A549 (cell line): ENCODE measurements at regions not wholly inside any gene's neighbourhood (a gene's known extent, or its start where the extent isn't known, plus 50 kb on each side); places are given as distances from the start of the nearest gene placed in this dataset.

Experiments
- ATAC-seq, 2 experiments: fragments of 200-7000 bp in 1 of 2; fragments of >200 bp in 1 of 2; cut with Nextera tagmentation in 1 of 2; cut with Tn5 transposase in 1 of 2; 3 replicates each; pipeline versions ENCODE4 v1.8.0 to v1.9.1; 2018 to 2020; ENCODE audit warnings: mild to moderate bottlenecking in 1 of 2, moderate library complexity in 1 of 2
- CTCF ChIA-PET: fragments of 300-600 bp; sonication (Branson Sonifier 250); formaldehyde crosslinking; extraction: SDS; loops from one replicate; lab custom pipeline; 2021; ENCODE audit warnings: antibody characterized with exemption, inconsistent platforms; lab: Yijun Ruan, JAX
- POLR2A ChIA-PET: fragments of 350-600 bp; formaldehyde crosslinking; extraction: SDS; loops from one replicate; lab custom pipeline; 2021; ENCODE audit warnings: antibody characterized with exemption, inconsistent platforms; lab: Yijun Ruan, JAX
- DNase-seq, 2 experiments: peaks; one replicate each; pipeline versions ENCODE4 v3.0.0 to v3.0.0-alpha.2; 2011 to 2016; ENCODE audit warnings: low read depth in 1 of 2, low spot score in 1 of 2
- FAIRE-seq: peaks from 2 replicates; lab custom pipeline; 2011; peaks lifted over from hg19 to GRCh38; lab: Jason Lieb, UNC
- H3K27ac ChIP-seq, 2 experiments: fragments of >200 bp; sonication (Bioruptor Twin); formaldehyde crosslinking; 3 replicates each; pipeline ENCODE4 v1.5.1; 2016 to 2017
- H3K4me1 ChIP-seq: fragments of >200 bp; sonication (Bioruptor Twin); formaldehyde crosslinking; 3 replicates; pipeline ENCODE4 v1.6.1; 2016
- H3K4me2 ChIP-seq: fragments of >200 bp; sonication (Bioruptor Twin); formaldehyde crosslinking; 3 replicates; pipeline ENCODE4 v1.6.1; 2016
- H3K4me3 ChIP-seq: fragments of >200 bp; sonication (Bioruptor Twin); formaldehyde crosslinking; 3 replicates; pipeline ENCODE4 v1.5.1; 2016
- H3K9me3 ChIP-seq: fragments of >200 bp; sonication (Bioruptor Twin); formaldehyde crosslinking; 3 replicates; pipeline ENCODE4 v1.6.1; 2016
- BHLHE40 ChIP-seq: IDR thresholded peaks from 2 replicates; pipeline ENCODE4 v1.6.1; 2012; ENCODE audit warnings: low read depth, low read length, inconsistent platforms
- CBX8 ChIP-seq: fragments of 200-600 bp; sonication (generic); IDR thresholded peaks from 2 replicates; pipeline ENCODE4 v1.6.1; 2016
- CEBPB ChIP-seq, 2 experiments: fragments of >200 bp in 1 of 2; sonication (Bioruptor Twin) in 1 of 2; formaldehyde crosslinking in 1 of 2; IDR thresholded peaks; 2 replicates each; pipeline ENCODE4 v1.6.1; 2012 to 2016
- CHD2 ChIP-seq: fragments of 150-350 bp; IDR thresholded peaks from 2 replicates; pipeline ENCODE4 v1.6.1; 2014; ENCODE audit warnings: low read length; ENCODE audit not compliant: partially characterized antibody
- CHD4 ChIP-seq: fragments of 200-600 bp; sonication (generic); IDR thresholded peaks from 2 replicates; pipeline ENCODE4 v1.6.1; 2016; ENCODE audit warnings: antibody characterized with exemption, mild to moderate bottlenecking, borderline replicate concordance
- EHF ChIP-seq: fragments of 250-450 bp; sonication (Bioruptor Pico); IDR thresholded peaks from 2 replicates; pipeline ENCODE4 v1.5.0; 2020; ENCODE audit warnings: mild to moderate bottlenecking
- EP300 ChIP-seq, 2 experiments: fragments of >200 bp; sonication (Bioruptor Twin); formaldehyde crosslinking; IDR thresholded peaks; 2 replicates in 1 of 2; 3 replicates in 1 of 2; pipeline ENCODE4 v1.6.1; 2016 to 2017
- FOSL2 ChIP-seq, 2 experiments: fragments of 450-650 bp in 1 of 2; fragments of >200 bp in 1 of 2; sonication (Bioruptor Twin) in 1 of 2; formaldehyde crosslinking; IDR thresholded peaks; 2 replicates each; pipeline versions ENCODE4 v1.5.0 to v1.6.1; 2016 to 2020; ENCODE audit warnings: mild to moderate bottlenecking in 1 of 2, moderate library complexity in 1 of 2
- FOXS1 ChIP-seq: fragments of 250-450 bp; sonication (Bioruptor Pico); IDR thresholded peaks from 2 replicates; pipeline ENCODE4 v1.5.0; 2020; ENCODE audit warnings: mild to moderate bottlenecking, moderate library complexity
- GATA3 ChIP-seq: IDR thresholded peaks from 2 replicates; pipeline ENCODE4 v1.6.1; 2012; ENCODE audit warnings: borderline replicate concordance
- HDAC2 ChIP-seq: fragments of 200-600 bp; sonication (generic); IDR thresholded peaks from 2 replicates; pipeline ENCODE4 v1.6.1; 2016
- HOXA7 ChIP-seq: fragments of 250-450 bp; sonication (Bioruptor Pico); IDR thresholded peaks from 2 replicates; pipeline ENCODE4 v1.5.0; 2020; ENCODE audit warnings: mild to moderate bottlenecking, moderate library complexity
- HOXB5 ChIP-seq: fragments of 250-450 bp; sonication (Bioruptor Pico); IDR thresholded peaks from 2 replicates; pipeline ENCODE4 v1.5.0; 2020; ENCODE audit warnings: mild to moderate bottlenecking, moderate library complexity
- JUN ChIP-seq, 2 experiments: fragments of >200 bp; sonication (Bioruptor Twin); formaldehyde crosslinking; IDR thresholded peaks; 2 replicates in 1 of 2; 3 replicates in 1 of 2; pipeline ENCODE4 v1.6.1; 2016 to 2017
- JUNB ChIP-seq: fragments of >200 bp; sonication (Bioruptor Twin); formaldehyde crosslinking; IDR thresholded peaks from 2 replicates; pipeline ENCODE4 v1.6.1; 2016
- MAZ ChIP-seq: fragments of 150-350 bp; IDR thresholded peaks from 2 replicates; pipeline ENCODE4 v1.6.1; 2014; ENCODE audit warnings: antibody characterized with exemption, low read depth, low read length, borderline replicate concordance
- MYC ChIP-seq: IDR thresholded peaks from 2 replicates; pipeline ENCODE4 v1.6.1; 2012; ENCODE audit warnings: mild to moderate bottlenecking, inconsistent platforms, low read length, improper control_type of control experiment, borderline replicate concordance
- NPAS2 ChIP-seq: fragments of 250-450 bp; sonication (Bioruptor Pico); IDR thresholded peaks from 2 replicates; pipeline ENCODE4 v1.8.0; 2022; ENCODE audit warnings: mild to moderate bottlenecking, moderate library complexity, borderline replicate concordance
- PHF8 ChIP-seq: fragments of 200-600 bp; sonication (generic); IDR thresholded peaks from 2 replicates; pipeline ENCODE4 v1.6.1; 2016; ENCODE audit warnings: low read depth, mild to moderate bottlenecking, antibody characterized with exemption, moderate library complexity, borderline replicate concordance
- POLR2A ChIP-seq: IDR thresholded peaks from 2 replicates; pipeline ENCODE4 v1.6.1; 2012; ENCODE audit warnings: mild to moderate bottlenecking, low read length
- RAD21 ChIP-seq, 2 experiments: fragments of >200 bp in 1 of 2; sonication (Bioruptor Twin) in 1 of 2; formaldehyde crosslinking in 1 of 2; IDR thresholded peaks in 1 of 2; conservative IDR thresholded peaks in 1 of 2; 2 replicates in 1 of 2; 3 replicates in 1 of 2; pipeline ENCODE4 v1.6.1; 2012 to 2018; ENCODE audit warnings: inconsistent platforms in 1 of 2
- RCOR1 ChIP-seq: fragments of 150-350 bp; IDR thresholded peaks from 2 replicates; pipeline ENCODE4 v1.6.1; 2014; ENCODE audit warnings: antibody characterized with exemption, low read length, low read depth
- SMC3 ChIP-seq: fragments of >200 bp; sonication (Bioruptor Twin); formaldehyde crosslinking; IDR thresholded peaks from 3 replicates; pipeline ENCODE4 v1.6.1; 2018; ENCODE audit warnings: inconsistent platforms
- TFCP2L1 ChIP-seq: fragments of 250-450 bp; sonication (Bioruptor Pico); IDR thresholded peaks from 2 replicates; pipeline ENCODE4 v1.5.0; 2021; ENCODE audit warnings: mild to moderate bottlenecking
- ZNF302 ChIP-seq: fragments of 250-450 bp; sonication (Bioruptor Pico); IDR thresholded peaks from 2 replicates; pipeline ENCODE4 v1.9.0; 2021; ENCODE audit warnings: inconsistent platforms, mild to moderate bottlenecking, moderate library complexity
- ZSCAN20 ChIP-seq: fragments of 250-450 bp; sonication (Bioruptor Pico); IDR thresholded peaks from 2 replicates; pipeline ENCODE4 v1.8.0; 2022; ENCODE audit warnings: mild to moderate bottlenecking, moderate library complexity
- WGBS: methylation state at CpG from one replicate; pipeline ENCODE4 v1.1.6; 2017; ENCODE audit errors: missing lambda C conversion rate; 5-methylcytosine and 5-hydroxymethylcytosine counted together
- TF ChIP-seq, protein P1 (sequence below): fragments of 250-450 bp; sonication (Bioruptor Pico); IDR thresholded peaks from 2 replicates; pipeline ENCODE4 v1.5.0; 2020; ENCODE audit warnings: low read depth, mild to moderate bottlenecking, moderate library complexity
- TF ChIP-seq, protein P2 (sequence below): fragments of 200-600 bp; sonication (generic); IDR thresholded peaks from 2 replicates; pipeline ENCODE4 v1.6.1; 2016; ENCODE audit warnings: antibody characterized with exemption, mild to moderate bottlenecking, moderate library complexity
- TF ChIP-seq, protein P3 (sequence below): fragments of 450-650 bp; IDR thresholded peaks from 2 replicates; pipeline ENCODE4 v1.6.1; 2014; ENCODE audit warnings: antibody characterized with exemption

DNA sequence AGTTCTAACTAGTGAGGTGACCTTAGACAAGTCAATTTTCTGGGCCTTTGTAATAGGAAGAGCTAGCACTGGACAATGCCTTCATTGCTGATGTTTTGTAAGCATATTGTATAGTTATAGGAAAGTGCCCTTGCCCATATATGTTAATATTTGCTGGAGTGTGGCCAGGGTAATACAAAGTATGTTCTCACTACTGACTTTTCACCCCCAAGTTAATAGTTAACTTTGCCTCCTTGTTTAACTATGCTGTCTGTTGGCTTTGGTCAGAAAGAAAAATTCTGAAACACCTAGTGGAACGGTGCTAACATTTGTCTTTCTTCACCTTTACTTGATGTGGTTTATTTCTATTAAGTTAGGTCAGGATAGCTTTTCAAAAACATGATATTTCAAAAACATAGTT lies 287.4 kb upstream of the CTNNB1 start (continued):
- TF ChIP-seq MAZ (no peak), FOSL2 (IDR thresholded peaks at IDR 0.05) (no peak), FOSL2 (CRISPR knock-in tag; IDR thresholded peaks at IDR 0.05) (no peak), CEBPB (IDR thresholded peaks at IDR 0.05) (no peak), ZSCAN20 (no peak)
- TF ChIP-seq, protein P1, sequence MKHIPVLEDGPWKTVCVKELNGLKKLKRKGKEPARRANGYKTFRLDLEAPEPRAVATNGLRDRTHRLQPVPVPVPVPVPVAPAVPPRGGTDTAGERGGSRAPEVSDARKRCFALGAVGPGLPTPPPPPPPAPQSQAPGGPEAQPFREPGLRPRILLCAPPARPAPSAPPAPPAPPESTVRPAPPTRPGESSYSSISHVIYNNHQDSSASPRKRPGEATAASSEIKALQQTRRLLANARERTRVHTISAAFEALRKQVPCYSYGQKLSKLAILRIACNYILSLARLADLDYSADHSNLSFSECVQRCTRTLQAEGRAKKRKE (CRISPR knock-in tag): no peak

DNA sequence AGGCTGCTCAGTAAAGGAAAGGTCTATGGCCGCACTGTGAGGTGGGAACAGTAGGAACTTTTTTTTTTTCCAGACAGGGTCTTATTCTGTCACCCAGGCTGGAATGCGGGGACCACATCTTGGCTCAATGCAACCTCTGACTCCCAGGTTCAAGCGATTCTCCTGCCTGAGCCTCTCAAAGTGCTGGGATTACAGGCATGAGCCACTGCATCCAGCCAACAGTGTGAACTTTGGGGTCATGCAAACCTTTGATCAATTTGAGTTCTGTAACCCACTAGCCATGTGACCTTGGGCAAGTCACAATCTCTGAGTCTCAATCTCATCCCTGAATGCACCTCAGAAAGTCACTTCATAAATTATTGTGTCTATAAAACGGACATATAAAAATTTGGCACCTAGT lies 286.8 kb upstream of the CTNNB1 start:
- Histone ChIP-seq H3K9me3 (no peaks in the 10 kb centered on the region), H3K4me1 (peaks cover 19% of the 10 kb centered on the region), H3K27ac (peak overlapping the region; percentile 8 to 46; a peak in 1 of 6 replicates), H3K4me3 (no peak overlapping the region), H3K4me2 (peak overlapping the region; percentile 17)
- no peak for FAIRE-seq
- no peak for ATAC-seq
- TF ChIP-seq JUN (IDR thresholded peaks at IDR 0.05) (no peak), RAD21 (conservative IDR thresholded peaks at IDR 0.05 in 1 of 2, IDR thresholded peaks at IDR 0.05 in 1 of 2) (no peak), CEBPB (IDR thresholded peaks at IDR 0.05) (no peak), BHLHE40 (no peak), CHD2 (no peak), SMC3 (no peak), MAZ (no peak), HDAC2 (no peak), HOXA7 (no peak), NPAS2 (no peak)
- TF ChIP-seq, protein P2, sequence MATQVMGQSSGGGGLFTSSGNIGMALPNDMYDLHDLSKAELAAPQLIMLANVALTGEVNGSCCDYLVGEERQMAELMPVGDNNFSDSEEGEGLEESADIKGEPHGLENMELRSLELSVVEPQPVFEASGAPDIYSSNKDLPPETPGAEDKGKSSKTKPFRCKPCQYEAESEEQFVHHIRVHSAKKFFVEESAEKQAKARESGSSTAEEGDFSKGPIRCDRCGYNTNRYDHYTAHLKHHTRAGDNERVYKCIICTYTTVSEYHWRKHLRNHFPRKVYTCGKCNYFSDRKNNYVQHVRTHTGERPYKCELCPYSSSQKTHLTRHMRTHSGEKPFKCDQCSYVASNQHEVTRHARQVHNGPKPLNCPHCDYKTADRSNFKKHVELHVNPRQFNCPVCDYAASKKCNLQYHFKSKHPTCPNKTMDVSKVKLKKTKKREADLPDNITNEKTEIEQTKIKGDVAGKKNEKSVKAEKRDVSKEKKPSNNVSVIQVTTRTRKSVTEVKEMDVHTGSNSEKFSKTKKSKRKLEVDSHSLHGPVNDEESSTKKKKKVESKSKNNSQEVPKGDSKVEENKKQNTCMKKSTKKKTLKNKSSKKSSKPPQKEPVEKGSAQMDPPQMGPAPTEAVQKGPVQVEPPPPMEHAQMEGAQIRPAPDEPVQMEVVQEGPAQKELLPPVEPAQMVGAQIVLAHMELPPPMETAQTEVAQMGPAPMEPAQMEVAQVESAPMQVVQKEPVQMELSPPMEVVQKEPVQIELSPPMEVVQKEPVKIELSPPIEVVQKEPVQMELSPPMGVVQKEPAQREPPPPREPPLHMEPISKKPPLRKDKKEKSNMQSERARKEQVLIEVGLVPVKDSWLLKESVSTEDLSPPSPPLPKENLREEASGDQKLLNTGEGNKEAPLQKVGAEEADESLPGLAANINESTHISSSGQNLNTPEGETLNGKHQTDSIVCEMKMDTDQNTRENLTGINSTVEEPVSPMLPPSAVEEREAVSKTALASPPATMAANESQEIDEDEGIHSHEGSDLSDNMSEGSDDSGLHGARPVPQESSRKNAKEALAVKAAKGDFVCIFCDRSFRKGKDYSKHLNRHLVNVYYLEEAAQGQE: no peak
- TF ChIP-seq, protein P3, sequence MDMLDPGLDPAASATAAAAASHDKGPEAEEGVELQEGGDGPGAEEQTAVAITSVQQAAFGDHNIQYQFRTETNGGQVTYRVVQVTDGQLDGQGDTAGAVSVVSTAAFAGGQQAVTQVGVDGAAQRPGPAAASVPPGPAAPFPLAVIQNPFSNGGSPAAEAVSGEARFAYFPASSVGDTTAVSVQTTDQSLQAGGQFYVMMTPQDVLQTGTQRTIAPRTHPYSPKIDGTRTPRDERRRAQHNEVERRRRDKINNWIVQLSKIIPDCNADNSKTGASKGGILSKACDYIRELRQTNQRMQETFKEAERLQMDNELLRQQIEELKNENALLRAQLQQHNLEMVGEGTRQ: no peak
- ChIA-PET POLR2A (no interaction called here), CTCF (no interaction called here)
- WGBS: 74% methylated on average over 4 of the region's 4 CpGs
- no peak for DNase-seq

DNA sequence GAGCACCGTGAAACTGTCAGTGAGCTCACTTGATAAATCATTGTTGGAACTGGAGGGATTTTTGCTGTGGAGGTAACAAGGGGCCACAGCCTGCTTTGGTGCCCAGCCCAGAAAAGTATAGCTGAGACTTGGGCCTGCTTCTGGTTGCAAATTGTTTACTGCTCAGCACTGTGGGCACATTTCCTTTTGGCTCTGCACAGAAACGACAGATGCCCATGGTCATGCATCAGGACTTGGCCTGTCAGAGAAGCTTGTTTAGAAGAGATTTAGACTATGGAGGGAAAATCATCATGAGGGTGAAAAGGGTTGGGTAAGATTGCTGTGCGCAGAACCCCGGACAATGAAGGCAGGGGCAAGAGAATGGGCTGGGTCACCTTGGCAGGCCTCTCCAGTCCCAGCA lies 286.1 kb upstream of the CTNNB1 start:
- Histone ChIP-seq H3K9me3 (no peaks in the 10 kb centered on the region), H3K4me1 (peaks cover 19% of the 10 kb centered on the region), H3K4me2 (no peak overlapping the region), H3K4me3 (no peak overlapping the region), H3K27ac (no peak overlapping the region)
- ATAC-seq (no peak), FAIRE-seq (no peak), DNase-seq (no peak)
- 87% methylated on average over 4 of the region's 4 CpGs for WGBS
- POLR2A ChIA-PET: interaction anchor here (1.4 kb wide), 1 partner anchor 286 kb away, joined by 3 read pairs; the partner anchor contains the start of gene CTNNB1
- no peak for TF ChIP-seq ZSCAN20
- CTCF ChIA-PET: no interaction called here

DNA sequence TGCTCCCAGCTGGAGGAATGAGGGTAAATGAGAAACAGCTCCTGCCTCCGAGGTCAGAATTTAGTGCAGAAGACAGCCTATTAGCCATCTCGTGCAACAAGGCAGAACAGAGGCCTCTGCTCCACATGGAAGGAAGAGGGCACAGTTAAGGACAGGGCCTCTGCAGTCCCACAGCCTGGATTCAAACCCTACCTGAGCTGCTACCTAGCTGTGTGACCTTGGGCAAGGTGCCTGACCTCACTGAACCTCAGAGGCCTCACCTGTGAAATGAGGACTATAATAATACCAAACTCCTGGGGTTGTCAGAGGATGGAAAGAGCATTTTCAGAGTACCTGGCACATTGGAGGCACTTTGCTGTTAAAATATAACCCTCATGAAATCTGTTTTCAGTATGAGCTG lies 285.7 kb upstream of the CTNNB1 start:
- Histone ChIP-seq H3K4me1 (peaks cover 19% of the 10 kb centered on the region), H3K4me3 (no peak overlapping the region), H3K9me3 (no peaks in the 10 kb centered on the region), H3K27ac (no peak overlapping the region), H3K4me2 (no peak overlapping the region)
- WGBS: 75% methylated on average over 1 of the region's 2 CpGs
- no peak for DNase-seq
- ChIA-PET CTCF (no interaction called here), POLR2A (interaction anchor here (1.4 kb wide), 1 partner anchor 285 kb away, joined by 3 read pairs; the partner anchor contains the start of gene CTNNB1)
- no peak for ATAC-seq
- FAIRE-seq: no peak
- TF ChIP-seq TFCP2L1 (no peak), HOXB5 (CRISPR knock-in tag) (no peak), EHF (CRISPR knock-in tag) (no peak), EP300 (IDR thresholded peaks at IDR 0.05) (no peak), RCOR1 (no peak), MYC (no peak), GATA3 (no peak), CBX8 (no peak), PHF8 (no peak), RAD21 (conservative IDR thresholded peaks at IDR 0.05 in 1 of 2, IDR thresholded peaks at IDR 0.05 in 1 of 2) (no peak), FOXS1 (CRISPR knock-in tag) (no peak), JUNB (no peak), ZSCAN20 (no peak), CHD4 (no peak), POLR2A (no peak), ZNF302 (CRISPR knock-in tag) (no peak), CEBPB (IDR thresholded peaks at IDR 0.05) (no peak)
- TF ChIP-seq, protein P3: no peak
